ENCODE measurements at regions not wholly inside any gene's neighbourhood (a gene's known extent, or its start where the extent isn't known, plus 50 kb on each side); places are given as distances from the start of the nearest gene placed in this dataset.
"Not testable (repeated sequence)": the region's sequence is repeated elsewhere in the genome, so short reads cannot be mapped to it uniquely, and the experiment has no call there.

- TF ChIP-seq, protein P1, sequence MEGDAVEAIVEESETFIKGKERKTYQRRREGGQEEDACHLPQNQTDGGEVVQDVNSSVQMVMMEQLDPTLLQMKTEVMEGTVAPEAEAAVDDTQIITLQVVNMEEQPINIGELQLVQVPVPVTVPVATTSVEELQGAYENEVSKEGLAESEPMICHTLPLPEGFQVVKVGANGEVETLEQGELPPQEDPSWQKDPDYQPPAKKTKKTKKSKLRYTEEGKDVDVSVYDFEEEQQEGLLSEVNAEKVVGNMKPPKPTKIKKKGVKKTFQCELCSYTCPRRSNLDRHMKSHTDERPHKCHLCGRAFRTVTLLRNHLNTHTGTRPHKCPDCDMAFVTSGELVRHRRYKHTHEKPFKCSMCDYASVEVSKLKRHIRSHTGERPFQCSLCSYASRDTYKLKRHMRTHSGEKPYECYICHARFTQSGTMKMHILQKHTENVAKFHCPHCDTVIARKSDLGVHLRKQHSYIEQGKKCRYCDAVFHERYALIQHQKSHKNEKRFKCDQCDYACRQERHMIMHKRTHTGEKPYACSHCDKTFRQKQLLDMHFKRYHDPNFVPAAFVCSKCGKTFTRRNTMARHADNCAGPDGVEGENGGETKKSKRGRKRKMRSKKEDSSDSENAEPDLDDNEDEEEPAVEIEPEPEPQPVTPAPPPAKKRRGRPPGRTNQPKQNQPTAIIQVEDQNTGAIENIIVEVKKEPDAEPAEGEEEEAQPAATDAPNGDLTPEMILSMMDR (IDR thresholded peaks at IDR 0.05; ENCODE audit: control extremely low read depth, extremely low read depth, low read depth, missing control alignments) = no peak
- CTCF ChIA-PET = no interaction called here
- POLR2A ChIA-PET = no interaction called here
- DNase-seq (ENCODE audit: extremely low spot score) = no peak
Observed at GRCh38 chr6:19571176-19571575, 266.0 kb upstream of the ID4 start.

- TF ChIP-seq, protein P1 (IDR thresholded peaks at IDR 0.05; ENCODE audit: control extremely low read depth, extremely low read depth, low read depth, missing control alignments) = no peak
- ChIA-PET POLR2A (no interaction called here), CTCF (no interaction called here)
- no peak for DNase-seq (ENCODE audit: extremely low spot score)
Observed at GRCh38 chr6:19578481-19578880, 258.7 kb upstream of the ID4 start.

DNA sequence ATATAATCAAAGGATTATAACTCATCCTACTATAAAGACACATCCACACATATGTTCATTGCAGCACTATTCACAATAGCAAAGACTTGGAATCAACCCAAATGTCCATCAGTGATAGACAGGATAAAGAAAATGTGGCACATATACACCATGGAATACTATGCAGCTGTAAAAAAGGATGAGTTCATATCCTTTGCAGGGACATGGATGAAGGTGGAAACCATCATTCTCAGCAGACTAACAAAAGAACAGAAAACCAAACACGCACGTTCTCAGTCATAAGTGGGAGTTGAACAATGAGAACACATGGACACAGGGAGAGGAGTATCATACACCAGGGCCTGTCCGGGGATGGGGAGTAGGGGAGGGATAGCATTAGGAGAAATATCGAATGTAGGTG, 253.0 kb upstream of the ID4 start:
- DNase-seq (ENCODE audit: extremely low spot score); POLR2A ChIA-PET; CTCF ChIA-PET: not testable (repeated sequence)

DNA sequence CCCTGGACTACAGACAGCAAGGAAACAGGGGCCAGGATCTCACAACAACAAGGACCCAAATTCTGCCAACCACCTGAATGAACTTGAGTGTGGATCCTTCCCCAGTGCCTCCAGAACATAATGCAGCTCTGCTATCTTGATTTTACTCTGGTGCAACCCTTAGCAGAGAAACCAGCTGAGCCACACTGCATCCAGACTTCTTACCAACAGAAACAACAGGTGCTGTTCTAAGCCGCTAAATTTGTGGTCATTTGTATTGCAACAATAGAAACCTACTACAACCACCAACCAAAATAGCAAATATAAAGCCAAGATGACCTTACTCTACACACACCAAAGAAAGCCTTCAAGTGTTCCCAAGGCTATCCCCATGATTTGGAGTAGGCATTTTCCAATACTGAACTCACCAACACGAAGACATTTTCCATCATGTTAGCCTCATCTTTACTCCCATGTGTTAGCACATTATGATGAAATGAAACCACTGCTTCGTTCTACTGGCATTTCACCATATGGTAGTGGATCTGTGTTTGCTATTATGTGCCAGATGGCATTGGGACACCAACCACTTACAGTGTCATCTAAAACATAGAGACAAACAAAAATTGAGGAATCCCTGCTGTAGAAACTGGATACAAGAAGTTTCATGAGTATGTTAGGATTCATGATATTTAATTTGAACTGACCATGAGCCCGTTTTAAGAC, 249.8 kb upstream of the ID4 start:
- TF ChIP-seq, protein P1 (IDR thresholded peaks at IDR 0.05; ENCODE audit: control extremely low read depth, extremely low read depth, low read depth, missing control alignments) = no peak
- DNase-seq (ENCODE audit: extremely low spot score) = no peak
- ChIA-PET POLR2A (no interaction called here), CTCF (no interaction called here)

- ChIA-PET CTCF (no interaction called here), POLR2A (no interaction called here)
- no peak for DNase-seq (ENCODE audit: extremely low spot score)
- TF ChIP-seq, protein P1 (IDR thresholded peaks at IDR 0.05; ENCODE audit: control extremely low read depth, extremely low read depth, low read depth, missing control alignments) = no peak
Observed at GRCh38 chr6:19590501-19591131, 246.6 kb upstream of the ID4 start.

GRCh38 chr6:19597809-19598320, 239.3 kb upstream of the ID4 start:
- TF ChIP-seq, protein P1 (IDR thresholded peaks at IDR 0.05; ENCODE audit: control extremely low read depth, extremely low read depth, low read depth, missing control alignments) = no peak
- CTCF ChIA-PET = no interaction called here
- POLR2A ChIA-PET = no interaction called here
- no peak for DNase-seq (ENCODE audit: extremely low spot score)

DNA sequence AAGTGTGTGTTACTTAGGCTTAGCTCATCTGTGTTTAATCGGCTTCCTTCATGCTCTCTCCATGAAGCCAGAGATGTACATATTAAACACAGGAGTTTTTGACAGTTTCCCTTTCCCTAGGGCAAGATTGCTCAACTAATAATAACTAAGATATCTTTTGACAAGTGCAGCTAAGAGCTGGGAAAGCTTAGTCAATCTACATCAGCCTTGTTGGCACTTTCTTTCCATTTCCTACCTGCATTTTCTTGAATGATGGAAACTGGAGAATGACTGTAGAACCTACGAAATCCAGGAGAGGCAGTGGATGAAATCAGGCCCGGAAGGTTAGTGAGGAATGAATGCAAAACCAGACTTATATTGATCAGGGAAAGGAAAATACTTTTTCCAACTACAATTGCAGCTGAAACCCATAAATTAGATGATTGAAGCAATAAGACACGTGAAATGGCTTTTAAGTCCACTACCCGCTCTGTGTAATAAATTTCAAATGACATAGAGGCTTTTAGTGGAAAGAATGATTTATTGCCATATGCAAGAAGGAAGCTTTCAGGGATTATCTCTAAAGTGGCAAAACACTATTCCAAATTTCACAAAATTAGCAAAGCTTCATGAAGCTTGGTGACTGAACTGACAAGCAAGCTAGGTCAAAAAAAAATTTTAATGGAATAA, 237.2 kb upstream of the ID4 start:
- TF ChIP-seq, protein P1 (IDR thresholded peaks at IDR 0.05; ENCODE audit: control extremely low read depth, extremely low read depth, low read depth, missing control alignments) = no peak
- ChIA-PET POLR2A (no interaction called here), CTCF (no interaction called here)
- DNase-seq (ENCODE audit: extremely low spot score) = no peak
